ENCODE measurements at regions not wholly inside any gene's neighbourhood (a gene's known extent, or its start where the extent isn't known, plus 50 kb on each side); places are given as distances from the start of the nearest gene placed in this dataset.

GRCh38 chr7:8893775-8894174, 460.4 kb downstream of the NXPH1 start:
- POLR2A ChIA-PET: no interaction called here
- DNase-seq (ENCODE audit: extremely low spot score): no peak
- CTCF ChIA-PET: no interaction called here
- no peak for TF ChIP-seq CTCF (IDR thresholded peaks at IDR 0.05; ENCODE audit: control extremely low read depth, extremely low read depth, low read depth, missing control alignments)

- CTCF ChIA-PET: interaction anchor here (1.1 kb wide), 1 partner anchor 53 kb away, joined by 3 read pairs; no protein-coding TSS in a partner anchor
- TF ChIP-seq CTCF (IDR thresholded peaks at IDR 0.05; ENCODE audit: control extremely low read depth, extremely low read depth, low read depth, missing control alignments): no peak
- POLR2A ChIA-PET: no interaction called here
- no peak for DNase-seq (ENCODE audit: extremely low spot score)
Observed at GRCh38 chr7:8906396-8907075, 473.1 kb downstream of the NXPH1 start.

- no peak for DNase-seq (ENCODE audit: extremely low spot score)
- ChIA-PET POLR2A (no interaction called here), CTCF (no interaction called here)
- no peak for TF ChIP-seq CTCF (IDR thresholded peaks at IDR 0.05; ENCODE audit: control extremely low read depth, extremely low read depth, low read depth, missing control alignments)
Observed at GRCh38 chr7:8908889-8909288, 475.5 kb downstream of the NXPH1 start.

- no peak for DNase-seq (ENCODE audit: extremely low spot score)
- CTCF ChIA-PET: no interaction called here
Observed at GRCh38 chr7:8913682-8914081, 480.3 kb downstream of the NXPH1 start.

GRCh38 chr7:8921807-8922206, 488.4 kb downstream of the NXPH1 start:
- ChIA-PET POLR2A (no interaction called here), CTCF (interaction anchor here (1.4 kb wide), 1 partner anchor 13 kb away, joined by 3 read pairs; no protein-coding TSS in a partner anchor)
- TF ChIP-seq CTCF (IDR thresholded peaks at IDR 0.05; ENCODE audit: control extremely low read depth, extremely low read depth, low read depth, missing control alignments): no peak
- no peak for DNase-seq (ENCODE audit: extremely low spot score)

More at GRCh38 chr7:8913682-8914081, 480.3 kb downstream of the NXPH1 start:
- TF ChIP-seq CTCF (IDR thresholded peaks at IDR 0.05; ENCODE audit: control extremely low read depth, extremely low read depth, low read depth, missing control alignments): no peak
- POLR2A ChIA-PET: no interaction called here

GRCh38 chr7:8922726-8923125, 489.3 kb downstream of the NXPH1 start:
- ChIA-PET POLR2A (no interaction called here), CTCF (interaction anchor here (1.4 kb wide), 1 partner anchor 12 kb away, joined by 3 read pairs; no protein-coding TSS in a partner anchor)
- TF ChIP-seq CTCF (IDR thresholded peaks at IDR 0.05; ENCODE audit: control extremely low read depth, extremely low read depth, low read depth, missing control alignments): no peak
- DNase-seq (ENCODE audit: extremely low spot score): no peak
